Panc1 (cell line): ENCODE measurements at regions not wholly inside any gene's neighbourhood (a gene's known extent, or its start where the extent isn't known, plus 50 kb on each side); places are given as distances from the start of the nearest gene placed in this dataset.

Experiments
- ATAC-seq: fragments of 200-7000 bp; cut with Tn5 transposase; 2 replicates; pipeline ENCODE4 v1.9.1; 2020; ENCODE audit warnings: mild to moderate bottlenecking, moderate library complexity
- BruUV-seq: library from RNA; stranded (reverse); fragments of 400-500 nt; replicated peaks from 2 replicates; lab custom pipeline; 2021; lab: Mats Ljungman, UMichigan
- CTCF ChIA-PET: fragments of 300-600 bp; sonication (Branson Sonifier 250); formaldehyde crosslinking; loops from one replicate; lab custom pipeline; 2022; ENCODE audit warnings: antibody characterized with exemption; lab: Charles Lee
- POLR2A ChIA-PET: fragments of 300-600 bp; sonication (Branson Sonifier 250); formaldehyde crosslinking; loops from one replicate; lab custom pipeline; 2022; ENCODE audit warnings: antibody characterized with exemption; lab: Charles Lee
- DNase-seq: peaks from one replicate; pipeline ENCODE4 v3.0.0-alpha.2; 2010; ENCODE audit warnings: low read depth, low spot score
- H3K27ac ChIP-seq: 2 replicates; pipeline ENCODE4 v1.5.1; 2011; ENCODE audit warnings: mild to moderate bottlenecking, low read length, inconsistent platforms
- H3K27me3 ChIP-seq: fragments of 200-500 bp; sonication (Bioruptor generic); 2 replicates; pipeline ENCODE4 v1.6.0; 2014; ENCODE audit warnings: low read length, inconsistent platforms; ENCODE audit not compliant: control insufficient read depth, insufficient read depth
- H3K36me3 ChIP-seq: fragments of 200-500 bp; sonication (Bioruptor generic); 2 replicates; pipeline ENCODE4 v1.5.1; 2014; ENCODE audit warnings: inconsistent platforms, mild to moderate bottlenecking, low read length, moderate library complexity; ENCODE audit not compliant: control insufficient read depth, insufficient read depth
- H3K4me1 ChIP-seq: 2 replicates; pipeline ENCODE4 v1.5.1; 2011; ENCODE audit warnings: inconsistent platforms, mild to moderate bottlenecking, low read length, moderate library complexity; ENCODE audit not compliant: control insufficient read depth, insufficient read depth
- H3K4me3 ChIP-seq, 2 experiments: 2 replicates each; pipeline ENCODE4 v1.5.1; 2011 to 2012; ENCODE audit warnings: low read depth in 2 of 2, low read length in 2 of 2, mild to moderate bottlenecking in 2 of 2, inconsistent platforms in 1 of 2, moderate library complexity in 1 of 2
- H3K9me3 ChIP-seq: fragments of 200-500 bp; sonication (Bioruptor generic); 2 replicates; pipeline ENCODE4 v1.5.1; 2014; ENCODE audit warnings: low read depth, mild to moderate bottlenecking, inconsistent platforms, low read length, moderate library complexity; ENCODE audit not compliant: control insufficient read depth, insufficient read depth
- POLR2AphosphoS5 ChIP-seq: IDR thresholded peaks from 2 replicates; pipeline ENCODE4 v1.6.1; 2012; ENCODE audit warnings: mild to moderate bottlenecking, low read depth, low read length, moderate library complexity
- SIN3A ChIP-seq: IDR thresholded peaks from 2 replicates; pipeline ENCODE4 v1.6.1; 2012; ENCODE audit warnings: low read depth, mild to moderate bottlenecking, low read length, moderate library complexity, borderline replicate concordance; ENCODE audit not compliant: insufficient read depth
- TCF7L2 ChIP-seq: IDR thresholded peaks from 2 replicates; pipeline ENCODE4 v1.6.1; 2011; ENCODE audit warnings: mild to moderate bottlenecking, low read depth, low read length, inconsistent platforms
- in situ Hi-C: cut with HindIII; loops from 2 replicates; pipeline ENCODE4 v1.10.0; 2016; ENCODE audit warnings: low sequenced_read_pairs, low pct_unique_long_range_greater_than_20kb
- intact Hi-C: fragments of 100-400 bp; cut with micrococcal nuclease; formaldehyde crosslinking; loops from one replicate; pipeline ENCODE4 v1.10.0; 2022; ENCODE audit not compliant: unreplicated experiment
- TF ChIP-seq, protein P1 (sequence below), 2 experiments: IDR thresholded peaks; 2 replicates each; pipeline ENCODE4 v1.6.1; 2011 to 2012; ENCODE audit warnings: low read depth in 2 of 2, control low read depth in 1 of 2, low read length in 1 of 2, mild to moderate bottlenecking in 1 of 2, moderate library complexity in 1 of 2; ENCODE audit not compliant: insufficient read depth in 1 of 2
- TF ChIP-seq, protein P2 (sequence below): fragments of 450-650 bp; IDR thresholded peaks from 2 replicates; pipeline ENCODE4 v1.5.1; 2017; ENCODE audit warnings: mild to moderate bottlenecking

DNA sequence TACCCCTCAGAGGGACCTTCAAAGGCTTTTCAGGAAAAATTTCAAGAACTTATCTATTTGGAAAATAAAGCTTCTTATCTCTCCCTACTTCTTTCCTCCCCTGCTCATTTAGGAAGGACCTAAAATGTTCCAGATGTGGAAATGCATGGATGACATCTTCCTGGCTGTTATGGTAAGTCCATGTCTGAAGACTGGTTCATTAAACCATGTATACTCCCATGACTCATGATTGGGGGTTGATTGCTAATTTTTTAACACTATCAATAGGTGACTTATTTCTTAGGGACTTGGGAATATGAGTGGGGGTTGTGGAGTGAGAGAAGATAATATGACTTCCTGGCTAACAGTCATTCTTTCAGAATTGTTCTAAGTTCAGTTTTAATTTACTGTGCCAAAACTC is 104.0 kb upstream of the PARD3B start:
- H3K4me1 ChIP-seq: no peaks in the 10 kb centered on the region
- ChIA-PET CTCF (no interaction called here), POLR2A (no interaction called here)
- H3K36me3 ChIP-seq: no peaks in the 10 kb centered on the region
- TF ChIP-seq, protein P1, sequence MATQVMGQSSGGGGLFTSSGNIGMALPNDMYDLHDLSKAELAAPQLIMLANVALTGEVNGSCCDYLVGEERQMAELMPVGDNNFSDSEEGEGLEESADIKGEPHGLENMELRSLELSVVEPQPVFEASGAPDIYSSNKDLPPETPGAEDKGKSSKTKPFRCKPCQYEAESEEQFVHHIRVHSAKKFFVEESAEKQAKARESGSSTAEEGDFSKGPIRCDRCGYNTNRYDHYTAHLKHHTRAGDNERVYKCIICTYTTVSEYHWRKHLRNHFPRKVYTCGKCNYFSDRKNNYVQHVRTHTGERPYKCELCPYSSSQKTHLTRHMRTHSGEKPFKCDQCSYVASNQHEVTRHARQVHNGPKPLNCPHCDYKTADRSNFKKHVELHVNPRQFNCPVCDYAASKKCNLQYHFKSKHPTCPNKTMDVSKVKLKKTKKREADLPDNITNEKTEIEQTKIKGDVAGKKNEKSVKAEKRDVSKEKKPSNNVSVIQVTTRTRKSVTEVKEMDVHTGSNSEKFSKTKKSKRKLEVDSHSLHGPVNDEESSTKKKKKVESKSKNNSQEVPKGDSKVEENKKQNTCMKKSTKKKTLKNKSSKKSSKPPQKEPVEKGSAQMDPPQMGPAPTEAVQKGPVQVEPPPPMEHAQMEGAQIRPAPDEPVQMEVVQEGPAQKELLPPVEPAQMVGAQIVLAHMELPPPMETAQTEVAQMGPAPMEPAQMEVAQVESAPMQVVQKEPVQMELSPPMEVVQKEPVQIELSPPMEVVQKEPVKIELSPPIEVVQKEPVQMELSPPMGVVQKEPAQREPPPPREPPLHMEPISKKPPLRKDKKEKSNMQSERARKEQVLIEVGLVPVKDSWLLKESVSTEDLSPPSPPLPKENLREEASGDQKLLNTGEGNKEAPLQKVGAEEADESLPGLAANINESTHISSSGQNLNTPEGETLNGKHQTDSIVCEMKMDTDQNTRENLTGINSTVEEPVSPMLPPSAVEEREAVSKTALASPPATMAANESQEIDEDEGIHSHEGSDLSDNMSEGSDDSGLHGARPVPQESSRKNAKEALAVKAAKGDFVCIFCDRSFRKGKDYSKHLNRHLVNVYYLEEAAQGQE (IDR thresholded peaks at IDR 0.05; ENCODE audit: insufficient read depth in 1 of 2, low read depth in 2 of 2, low read length in 1 of 2): no peak
- no peak for TF ChIP-seq POLR2AphosphoS5
- TF ChIP-seq SIN3A: no peak
- TF ChIP-seq, protein P2, sequence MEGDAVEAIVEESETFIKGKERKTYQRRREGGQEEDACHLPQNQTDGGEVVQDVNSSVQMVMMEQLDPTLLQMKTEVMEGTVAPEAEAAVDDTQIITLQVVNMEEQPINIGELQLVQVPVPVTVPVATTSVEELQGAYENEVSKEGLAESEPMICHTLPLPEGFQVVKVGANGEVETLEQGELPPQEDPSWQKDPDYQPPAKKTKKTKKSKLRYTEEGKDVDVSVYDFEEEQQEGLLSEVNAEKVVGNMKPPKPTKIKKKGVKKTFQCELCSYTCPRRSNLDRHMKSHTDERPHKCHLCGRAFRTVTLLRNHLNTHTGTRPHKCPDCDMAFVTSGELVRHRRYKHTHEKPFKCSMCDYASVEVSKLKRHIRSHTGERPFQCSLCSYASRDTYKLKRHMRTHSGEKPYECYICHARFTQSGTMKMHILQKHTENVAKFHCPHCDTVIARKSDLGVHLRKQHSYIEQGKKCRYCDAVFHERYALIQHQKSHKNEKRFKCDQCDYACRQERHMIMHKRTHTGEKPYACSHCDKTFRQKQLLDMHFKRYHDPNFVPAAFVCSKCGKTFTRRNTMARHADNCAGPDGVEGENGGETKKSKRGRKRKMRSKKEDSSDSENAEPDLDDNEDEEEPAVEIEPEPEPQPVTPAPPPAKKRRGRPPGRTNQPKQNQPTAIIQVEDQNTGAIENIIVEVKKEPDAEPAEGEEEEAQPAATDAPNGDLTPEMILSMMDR: no peak
- TF ChIP-seq TCF7L2: no peak
- DNase-seq (no peak), ATAC-seq (no peak)
- no peaks in the 10 kb centered on the region for H3K27me3 ChIP-seq
- no peak overlapping the region for H3K27ac ChIP-seq
- intact Hi-C loops: no loop called here
- in situ Hi-C loops: no loop called here
- BruUV-seq: no TSS peak
- no peaks in the 10 kb centered on the region for H3K9me3 ChIP-seq
- H3K4me3 ChIP-seq: no peak overlapping the region

DNA sequence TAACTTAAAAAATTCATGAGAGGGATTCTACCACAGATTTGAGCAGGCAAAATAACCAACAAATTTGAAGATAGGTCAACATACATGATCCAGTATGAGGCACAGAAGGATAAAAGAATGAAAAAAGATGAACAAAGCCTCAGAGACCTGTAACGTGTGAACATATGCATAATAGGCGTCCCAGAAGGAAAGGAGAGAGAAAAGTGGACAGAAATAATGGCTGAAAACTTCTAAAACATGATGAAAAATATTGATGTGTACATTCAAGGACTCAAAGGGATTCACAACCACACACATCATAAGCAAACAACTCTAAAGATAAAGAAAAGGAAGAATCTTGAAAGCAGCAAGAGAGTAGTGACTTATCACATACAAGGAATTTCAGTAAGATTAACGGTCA is 100.1 kb upstream of the PARD3B start:
- ATAC-seq (no peak), DNase-seq (no peak)
- intact Hi-C loops: no loop called here
- H3K4me1 ChIP-seq: no peaks in the 10 kb centered on the region
- no TSS peak for BruUV-seq
- no peak overlapping the region for H3K4me3 ChIP-seq
- H3K36me3 ChIP-seq: no peaks in the 10 kb centered on the region
- H3K9me3 ChIP-seq: no peaks in the 10 kb centered on the region
- no peak overlapping the region for H3K27ac ChIP-seq
- no peak for TF ChIP-seq SIN3A
- TF ChIP-seq, protein P2: no peak
- no peak for TF ChIP-seq TCF7L2
- TF ChIP-seq, protein P1 (IDR thresholded peaks at IDR 0.05; ENCODE audit: insufficient read depth in 1 of 2, low read depth in 2 of 2, low read length in 1 of 2): no peak
- TF ChIP-seq POLR2AphosphoS5: no peak
- ChIA-PET CTCF (no interaction called here), POLR2A (no interaction called here)
- in situ Hi-C loops: no loop called here
- no peaks in the 10 kb centered on the region for H3K27me3 ChIP-seq
